ENCODE measurements at regions not wholly inside any gene's neighbourhood (a gene's known extent, or its start where the extent isn't known, plus 50 kb on each side); places are given as distances from the start of the nearest gene placed in this dataset.

DNA sequence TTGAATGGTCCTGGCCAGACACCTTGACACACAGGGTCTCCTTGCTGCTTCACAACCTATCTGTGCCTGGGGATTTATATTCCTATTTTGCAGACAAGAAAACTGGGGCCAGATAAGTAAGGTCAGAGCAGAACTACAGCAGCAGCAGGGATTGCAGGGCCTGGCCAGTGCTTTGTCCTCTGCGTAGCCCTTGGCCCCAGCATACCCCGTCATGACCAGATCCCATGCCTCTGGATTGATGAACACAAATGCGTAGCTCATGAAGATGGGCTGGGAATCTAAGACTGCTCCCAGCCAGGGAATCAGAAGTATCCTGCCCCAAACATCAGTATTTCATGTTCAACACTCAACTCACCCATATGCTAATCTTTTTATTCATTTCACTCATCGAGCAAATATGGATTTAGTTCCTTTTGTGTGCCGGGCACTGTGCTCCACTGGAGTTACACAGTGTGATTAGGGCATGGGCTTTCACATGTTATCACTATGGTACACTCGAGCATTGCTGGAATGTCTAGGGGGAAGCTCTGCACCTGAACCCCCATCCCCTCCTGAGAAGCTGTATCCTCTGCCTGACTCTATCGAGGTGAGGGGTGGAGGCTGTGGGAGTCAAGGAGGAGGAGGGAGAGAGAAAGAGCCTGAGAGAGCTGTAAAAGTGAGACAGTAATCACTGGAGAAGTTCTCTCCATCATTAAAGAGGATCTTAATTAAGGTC lies 143.3 kb downstream of the CYP26B1 start:
- intact Hi-C loops (cut with micrococcal nuclease): no loop called here

DNA sequence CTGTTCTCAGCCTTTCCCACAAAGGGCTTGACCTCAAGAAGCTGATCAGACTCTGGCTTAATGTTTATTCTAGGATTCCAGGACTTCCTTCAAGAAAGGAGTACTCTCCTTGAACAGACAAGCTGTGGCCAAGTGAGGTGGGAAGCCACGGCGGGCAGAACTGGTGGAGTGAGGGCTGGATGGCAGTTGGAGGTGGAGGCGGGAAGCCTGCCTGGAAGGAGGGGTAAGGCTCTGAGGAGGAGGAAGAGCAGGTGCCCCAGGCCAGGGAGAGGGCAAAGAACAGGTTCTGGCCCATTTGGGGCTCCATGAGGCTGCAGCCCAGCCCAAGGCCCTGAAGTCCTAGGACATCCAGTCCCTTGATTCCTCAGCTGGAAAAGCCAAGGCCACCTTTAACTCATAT lies 143.9 kb downstream of the CYP26B1 start:
- intact Hi-C loops (cut with micrococcal nuclease): no loop called here

DNA sequence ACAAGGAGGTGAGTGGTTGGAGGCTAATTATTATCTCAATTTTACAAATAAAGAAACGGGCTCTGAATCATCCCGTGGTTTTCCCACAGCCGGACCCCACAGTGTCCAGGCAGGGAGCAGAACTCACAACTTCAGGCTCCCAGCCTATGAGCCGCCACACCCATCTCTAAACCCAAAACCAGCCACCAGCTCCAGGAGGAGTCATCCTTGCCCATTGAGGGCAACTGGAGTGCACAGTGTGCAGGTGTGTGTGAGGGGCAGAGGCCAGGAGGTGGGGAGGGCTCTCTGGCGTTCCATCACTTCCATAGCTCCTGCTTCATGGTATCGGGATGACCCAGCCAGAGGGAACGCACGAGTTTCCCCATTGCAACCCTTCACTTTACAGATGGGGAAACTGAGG lies 144.5 kb downstream of the CYP26B1 start:
- intact Hi-C loops (cut with micrococcal nuclease): no loop called here

DNA sequence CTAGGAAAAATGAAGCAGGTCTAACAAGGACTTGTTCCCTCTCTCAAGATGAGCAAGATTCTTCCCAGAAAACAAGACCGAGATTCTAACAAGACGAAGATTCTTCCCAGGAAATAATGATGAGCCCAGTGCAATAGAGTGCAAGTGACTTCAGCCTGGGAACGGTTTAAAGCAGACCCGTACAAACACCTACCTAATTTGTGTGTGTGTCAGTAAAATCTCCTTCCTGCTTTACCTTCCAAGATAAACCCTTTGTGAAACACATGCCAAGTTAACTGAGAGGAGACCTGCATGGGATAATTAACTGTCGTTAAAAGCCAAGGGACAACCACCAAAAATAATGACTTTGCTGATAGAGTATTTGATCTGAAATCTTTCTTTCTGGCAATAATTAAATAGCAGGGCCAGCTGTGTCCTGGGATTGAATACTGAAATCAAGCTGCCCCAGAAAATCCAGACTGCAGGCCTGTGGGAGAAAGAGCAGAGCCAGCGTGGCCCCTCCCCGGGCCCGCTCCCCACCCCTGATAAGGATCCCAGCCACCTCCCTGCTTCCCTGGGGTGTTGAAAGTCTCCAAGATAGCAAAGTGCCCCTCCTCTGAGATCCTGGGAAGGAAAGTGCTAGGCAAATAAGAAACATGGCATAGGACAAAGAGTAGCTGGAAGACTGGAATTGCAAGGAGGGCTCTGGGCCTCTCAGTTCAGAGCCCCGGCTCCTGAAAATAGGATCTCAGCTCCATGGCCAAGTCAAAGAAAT lies 145.5 kb downstream of the CYP26B1 start:
- intact Hi-C loops (cut with micrococcal nuclease): no loop called here

DNA sequence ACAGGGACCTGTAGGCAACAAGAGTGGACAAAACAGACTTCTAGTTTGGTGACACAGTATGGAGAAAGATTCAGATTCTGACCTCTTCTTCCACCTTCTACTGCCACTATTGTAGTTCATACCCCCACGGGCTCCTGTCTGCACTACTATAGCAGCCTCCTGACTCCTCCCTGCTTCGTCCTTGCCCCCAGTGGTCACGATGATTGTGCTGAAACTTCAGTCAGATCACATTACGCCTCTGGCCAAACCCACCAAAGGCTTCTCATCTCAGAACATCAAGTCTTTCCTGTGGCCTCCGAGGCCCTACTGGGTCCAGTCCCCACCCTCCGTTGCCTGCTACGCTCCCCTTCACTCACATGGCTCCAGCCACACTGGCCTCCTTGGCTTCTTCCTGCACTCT lies 147.6 kb downstream of the CYP26B1 start:
- intact Hi-C loops (cut with micrococcal nuclease): no loop called here

DNA sequence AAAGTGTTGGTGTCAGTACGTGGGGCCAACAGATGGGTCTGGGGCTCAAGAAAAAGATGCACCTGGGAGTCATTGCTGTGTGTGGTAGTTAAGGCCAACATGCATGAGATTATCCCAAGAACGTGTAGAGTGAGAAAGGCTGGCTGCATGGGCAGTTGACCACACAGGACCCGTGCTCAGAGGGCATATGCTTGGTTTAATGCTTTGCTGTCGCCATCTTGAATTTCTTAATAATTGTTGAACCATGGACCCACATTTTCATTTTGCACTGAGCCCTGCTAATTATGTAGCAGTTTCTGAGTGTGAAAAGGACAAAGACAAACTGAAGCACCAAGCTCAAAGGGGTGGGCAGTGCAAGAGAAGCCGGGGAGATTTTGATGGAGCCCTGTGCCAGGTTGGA lies 148.1 kb downstream of the CYP26B1 start:
- intact Hi-C loops (cut with micrococcal nuclease): no loop called here

DNA sequence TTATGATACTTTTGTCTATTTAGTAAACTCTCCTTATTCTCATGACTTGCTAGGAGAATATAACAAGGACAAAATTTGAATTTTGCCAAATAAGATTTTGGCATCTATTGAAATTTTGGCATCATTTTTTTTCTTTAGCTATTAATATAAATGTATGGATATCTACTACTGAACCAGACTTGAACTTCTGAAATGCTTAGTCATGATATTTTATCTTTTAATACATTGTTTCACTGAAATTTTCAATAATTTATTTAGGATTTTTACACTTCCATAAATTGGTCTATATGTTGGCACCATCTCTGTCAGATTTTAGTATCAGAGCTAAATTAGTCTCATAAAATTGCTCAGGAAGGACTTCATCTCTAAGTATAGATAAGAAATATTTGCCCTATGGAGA lies 149.8 kb downstream of the CYP26B1 start:
- intact Hi-C loops (cut with micrococcal nuclease): no loop called here

DNA sequence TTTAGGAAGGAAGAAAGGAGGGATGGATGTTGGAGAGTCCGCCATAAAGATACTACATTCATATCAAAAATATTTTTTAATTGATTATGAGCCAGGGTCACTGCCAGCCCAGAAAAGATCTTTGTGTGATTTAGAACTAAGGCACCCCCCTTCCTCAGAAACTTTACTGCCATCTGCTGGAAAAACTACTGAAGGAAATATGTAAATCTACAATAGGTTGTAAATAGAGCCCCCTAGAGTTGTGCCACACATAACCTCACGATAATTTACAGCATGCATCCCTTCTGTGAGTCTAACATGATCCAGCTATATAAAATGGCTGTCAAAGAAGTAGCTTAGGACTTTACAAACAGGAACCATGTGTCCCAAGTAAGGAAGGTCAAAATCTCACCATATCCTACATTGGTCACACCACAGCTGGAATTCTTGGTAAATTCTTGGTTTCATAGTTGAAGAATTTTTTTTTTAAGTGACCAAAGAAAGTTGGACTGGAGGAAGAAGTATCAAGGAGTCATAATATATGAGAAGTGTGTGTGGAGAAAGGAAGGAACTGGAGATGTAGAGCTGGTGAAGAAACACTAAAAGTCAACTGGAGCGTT lies 152.5 kb downstream of the CYP26B1 start:
- intact Hi-C loops (cut with micrococcal nuclease): no loop called here

DNA sequence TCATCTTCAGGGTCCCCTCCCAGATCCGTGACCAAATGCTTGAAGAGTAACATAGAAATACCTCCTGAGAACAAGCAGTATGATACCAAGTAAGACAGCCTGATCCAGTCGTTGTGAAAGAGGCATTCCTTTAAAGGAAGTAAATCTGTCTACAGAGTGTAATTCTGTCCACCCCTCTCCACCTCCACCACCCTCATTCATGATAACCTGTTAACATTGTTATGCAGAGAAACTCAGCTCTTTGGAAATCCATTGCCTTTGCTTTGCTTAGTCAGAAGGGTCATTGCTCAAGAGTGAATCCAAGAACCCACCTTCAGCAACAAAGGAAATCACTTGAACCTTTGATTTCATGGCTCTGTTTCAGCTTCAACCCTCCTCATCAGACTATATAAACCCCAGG lies 155.6 kb downstream of the CYP26B1 start:
- intact Hi-C loops (cut with micrococcal nuclease): no loop called here

DNA sequence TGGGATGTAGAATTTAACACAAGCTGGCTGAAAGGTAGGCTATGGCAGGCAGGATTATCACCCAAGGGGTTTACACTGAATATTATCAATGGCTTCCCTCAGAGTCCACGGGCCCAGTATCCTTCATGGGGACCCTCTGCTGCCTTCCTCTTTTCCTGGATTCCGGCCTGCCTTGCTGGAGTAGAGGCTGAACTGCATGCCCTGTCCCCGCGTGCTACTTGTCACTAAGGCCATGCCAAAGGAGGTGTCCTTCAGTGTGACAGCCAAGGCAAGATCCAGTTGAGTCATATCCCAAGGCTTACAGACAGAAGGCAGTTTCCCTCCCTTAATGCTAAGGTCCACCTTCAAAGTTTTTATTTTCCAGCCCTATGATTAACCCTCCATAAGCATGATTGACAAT lies 156.3 kb downstream of the CYP26B1 start:
- intact Hi-C loops (cut with micrococcal nuclease): no loop called here

DNA sequence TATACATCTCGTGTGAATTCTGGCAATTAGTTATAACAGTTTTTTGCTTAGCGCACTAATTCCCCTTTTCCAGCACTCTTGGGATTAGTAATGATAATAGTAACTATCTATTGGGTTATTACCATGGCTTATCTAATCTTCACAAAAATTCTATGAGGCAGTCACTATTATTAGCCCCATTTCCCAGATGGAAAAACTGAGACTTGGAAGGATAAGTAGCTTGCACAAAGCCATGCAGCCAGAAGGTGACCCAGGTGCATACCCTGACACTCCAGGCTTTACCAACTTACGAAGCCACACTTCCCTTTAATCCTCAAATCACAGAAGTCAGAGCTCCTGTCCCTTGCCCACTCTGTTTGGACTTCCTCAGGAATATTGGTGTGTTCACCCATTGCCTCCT lies 156.8 kb downstream of the CYP26B1 start:
- intact Hi-C loops (cut with micrococcal nuclease): no loop called here

DNA sequence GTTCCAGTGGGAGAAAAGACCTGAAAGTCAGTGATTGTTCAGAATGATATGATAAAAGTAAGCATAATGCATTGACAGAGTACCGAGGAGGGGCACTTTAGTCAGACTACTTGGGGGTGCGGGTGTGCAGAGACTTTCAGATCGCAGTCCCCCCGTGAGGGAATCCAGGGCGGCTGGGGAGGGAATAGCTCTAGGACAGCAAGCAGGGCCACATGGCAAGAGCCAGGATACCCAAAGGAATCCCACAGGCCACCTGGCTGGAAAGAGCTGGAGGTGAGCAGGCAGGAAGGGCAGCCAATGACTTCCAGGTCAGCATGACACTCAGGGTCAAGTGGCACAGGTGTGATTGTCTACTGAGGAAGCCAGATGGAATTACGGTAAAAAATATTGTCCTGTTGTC lies 157.5 kb downstream of the CYP26B1 start:
- intact Hi-C loops (cut with micrococcal nuclease): no loop called here

DNA sequence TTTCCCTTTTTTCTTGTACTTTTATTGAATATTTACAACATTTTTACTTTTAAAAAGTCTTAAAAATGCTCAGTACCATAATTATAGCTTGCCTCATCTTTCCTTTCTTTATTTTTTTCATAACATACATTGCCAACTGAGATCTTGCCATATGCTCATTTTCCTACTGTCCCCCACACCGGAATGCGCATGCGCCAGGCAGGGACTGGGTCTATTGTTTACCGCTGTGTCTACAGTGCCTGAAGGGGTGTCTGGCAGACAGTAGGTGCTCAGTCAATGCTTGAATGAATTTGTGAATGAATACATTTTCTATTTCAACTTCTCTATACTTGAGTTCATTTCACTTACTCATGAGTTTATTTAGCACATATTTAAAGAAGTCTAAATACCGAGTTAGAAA lies 158.0 kb downstream of the CYP26B1 start:
- intact Hi-C loops (cut with micrococcal nuclease): no loop called here

DNA sequence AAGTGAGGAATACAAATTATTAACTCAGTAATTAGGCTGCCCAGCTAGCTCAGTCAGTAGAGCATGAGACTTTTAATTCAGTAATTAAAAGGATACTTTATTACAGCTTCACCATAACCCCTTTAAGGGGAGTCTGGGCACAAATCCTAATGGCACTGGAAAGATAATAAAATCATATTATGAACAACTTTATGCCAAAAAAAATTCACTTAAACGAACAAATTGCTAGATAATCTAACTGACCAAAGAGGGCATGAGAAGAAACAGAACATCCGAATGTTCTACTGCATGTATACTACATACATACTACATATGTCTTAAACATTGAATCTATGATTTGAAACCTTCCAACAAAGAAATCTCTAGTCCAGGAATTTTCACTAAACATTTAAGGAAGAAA lies 159.5 kb downstream of the CYP26B1 start:
- intact Hi-C loops (cut with micrococcal nuclease): no loop called here

DNA sequence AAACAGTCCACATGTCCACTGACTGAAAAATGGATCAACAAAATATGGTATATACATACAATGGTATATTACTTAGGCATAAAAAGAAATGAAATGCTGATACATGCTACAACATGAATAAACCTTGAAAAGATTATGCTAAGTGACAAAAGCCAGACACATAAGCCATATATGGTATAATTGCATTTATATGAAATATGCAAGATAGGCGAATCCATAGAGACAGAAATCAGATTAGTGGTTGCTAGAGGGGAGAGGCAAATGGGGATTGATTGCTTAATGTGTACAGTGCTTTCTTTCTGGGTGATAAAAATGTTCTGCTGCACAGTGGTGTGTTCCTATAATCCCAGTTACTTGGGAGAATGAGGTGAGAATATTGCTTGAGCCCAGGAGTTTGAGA lies 171.0 kb downstream of the CYP26B1 start:
- intact Hi-C loops (cut with micrococcal nuclease): no loop called here

DNA sequence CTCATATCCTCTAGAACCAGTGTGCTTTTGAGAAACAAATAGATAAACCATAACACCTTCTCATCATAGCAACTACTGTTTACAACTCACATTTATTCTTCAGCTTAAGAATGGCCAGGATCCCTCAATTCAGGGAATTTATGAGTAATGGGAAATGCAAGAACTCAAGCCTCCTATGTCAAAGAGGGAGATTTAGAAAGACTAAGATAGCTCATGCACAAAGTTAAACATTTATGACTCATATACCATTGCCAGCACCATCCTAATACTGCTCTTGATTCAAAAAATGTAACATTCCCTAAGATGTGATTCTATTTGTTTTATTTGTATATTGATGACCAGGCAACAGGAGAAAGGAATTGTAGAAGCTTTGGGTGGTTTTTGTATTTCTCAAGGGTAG lies 172.8 kb downstream of the CYP26B1 start:
- intact Hi-C loops (cut with micrococcal nuclease): no loop called here

DNA sequence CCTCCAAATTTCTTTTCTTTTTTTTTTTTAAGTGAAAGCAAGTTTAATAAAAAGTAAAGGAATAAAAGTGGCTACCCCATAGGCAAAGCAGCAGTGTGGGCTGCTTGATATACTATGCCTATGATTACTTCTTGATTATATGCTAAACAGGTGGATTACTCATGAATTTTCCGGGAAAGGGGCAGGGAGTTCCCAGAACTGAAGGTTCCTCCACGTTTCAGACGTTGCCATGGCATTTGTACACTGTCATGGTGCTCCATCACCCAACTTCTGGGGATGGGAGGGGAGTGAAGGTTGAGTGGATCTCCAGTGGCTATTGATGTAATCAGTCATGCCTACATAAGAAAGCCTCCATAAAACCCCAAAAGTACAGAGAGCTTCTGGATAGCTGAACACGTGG lies 176.2 kb downstream of the CYP26B1 start:
- intact Hi-C loops (cut with micrococcal nuclease): no loop called here

DNA sequence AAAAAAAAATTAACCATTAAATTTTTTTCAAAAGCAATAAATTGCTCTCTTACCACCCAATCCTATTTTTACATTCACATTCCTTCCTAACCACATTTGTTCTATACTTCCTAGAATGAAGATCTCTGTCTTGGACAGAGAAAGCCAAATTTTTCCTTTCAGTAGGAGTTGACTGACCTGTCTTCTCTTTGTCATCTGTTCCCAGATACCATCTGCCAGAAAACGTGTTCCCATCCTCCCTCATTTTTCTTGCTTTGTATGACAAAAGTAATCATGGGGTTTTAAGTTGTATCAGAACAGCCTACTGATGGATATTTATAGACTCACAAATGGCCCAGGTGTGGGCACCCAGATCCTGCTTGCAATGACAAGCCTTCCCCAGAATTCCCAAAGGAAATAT lies 182.1 kb downstream of the CYP26B1 start:
- intact Hi-C loops (cut with micrococcal nuclease): no loop called here

DNA sequence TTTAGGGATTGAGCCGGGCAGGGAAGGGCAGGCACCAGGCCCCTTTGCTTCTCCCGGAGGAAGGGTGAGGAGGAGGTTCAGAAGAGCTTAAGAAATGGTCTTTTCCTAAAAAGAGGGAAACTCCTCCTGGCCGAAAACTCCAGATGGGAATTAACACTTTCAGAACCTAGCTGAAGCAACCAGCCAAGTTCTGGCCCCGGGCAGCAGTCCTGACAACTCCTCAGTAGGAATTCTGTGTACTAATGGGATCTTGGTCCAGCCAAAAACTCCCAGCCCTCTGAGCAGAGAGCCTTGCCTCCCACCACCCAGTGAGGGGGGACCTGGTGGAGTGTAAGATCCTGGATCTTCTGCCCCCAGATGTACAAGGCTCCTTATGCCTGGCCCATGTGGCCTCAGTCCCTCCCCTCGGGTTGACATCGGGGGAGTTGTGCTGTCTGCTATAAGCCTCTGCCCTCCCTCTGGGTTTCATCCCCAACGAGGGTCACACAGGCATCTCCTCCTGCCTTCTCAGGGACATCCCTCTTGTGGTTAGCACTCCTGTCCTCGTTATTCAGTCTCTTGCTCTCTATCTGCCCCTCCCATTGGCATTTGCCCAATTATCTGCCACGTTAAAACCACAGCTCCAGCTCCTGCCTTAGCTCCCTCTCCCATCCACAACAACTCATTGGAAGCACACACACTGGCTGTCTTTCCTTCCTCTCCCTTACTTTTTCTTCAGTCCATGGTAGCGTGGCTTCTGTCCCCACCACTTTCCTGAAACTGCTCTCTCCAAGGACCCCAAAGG lies 184.6 kb downstream of the CYP26B1 start:
- intact Hi-C loops (cut with micrococcal nuclease): no loop called here

DNA sequence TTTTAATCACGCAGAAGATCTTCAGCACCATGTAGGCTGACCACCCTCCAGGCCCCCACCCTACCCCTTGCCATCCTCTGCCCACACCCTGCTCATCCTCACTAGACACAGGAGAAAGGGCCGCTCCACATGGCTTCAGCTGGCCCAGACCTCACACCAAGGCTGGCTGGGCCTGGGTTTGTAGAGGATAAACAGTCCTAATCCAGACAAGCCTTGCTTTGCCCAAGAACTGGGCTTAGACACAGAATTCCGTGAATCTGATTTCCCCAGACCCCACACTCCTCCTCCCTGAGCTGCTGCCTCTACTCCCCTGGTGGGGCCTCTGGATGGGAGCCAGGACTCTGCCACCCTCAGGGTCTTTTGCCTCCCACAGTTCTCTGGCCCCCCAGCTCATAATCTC lies 185.3 kb downstream of the CYP26B1 start:
- intact Hi-C loops (cut with micrococcal nuclease): no loop called here

DNA sequence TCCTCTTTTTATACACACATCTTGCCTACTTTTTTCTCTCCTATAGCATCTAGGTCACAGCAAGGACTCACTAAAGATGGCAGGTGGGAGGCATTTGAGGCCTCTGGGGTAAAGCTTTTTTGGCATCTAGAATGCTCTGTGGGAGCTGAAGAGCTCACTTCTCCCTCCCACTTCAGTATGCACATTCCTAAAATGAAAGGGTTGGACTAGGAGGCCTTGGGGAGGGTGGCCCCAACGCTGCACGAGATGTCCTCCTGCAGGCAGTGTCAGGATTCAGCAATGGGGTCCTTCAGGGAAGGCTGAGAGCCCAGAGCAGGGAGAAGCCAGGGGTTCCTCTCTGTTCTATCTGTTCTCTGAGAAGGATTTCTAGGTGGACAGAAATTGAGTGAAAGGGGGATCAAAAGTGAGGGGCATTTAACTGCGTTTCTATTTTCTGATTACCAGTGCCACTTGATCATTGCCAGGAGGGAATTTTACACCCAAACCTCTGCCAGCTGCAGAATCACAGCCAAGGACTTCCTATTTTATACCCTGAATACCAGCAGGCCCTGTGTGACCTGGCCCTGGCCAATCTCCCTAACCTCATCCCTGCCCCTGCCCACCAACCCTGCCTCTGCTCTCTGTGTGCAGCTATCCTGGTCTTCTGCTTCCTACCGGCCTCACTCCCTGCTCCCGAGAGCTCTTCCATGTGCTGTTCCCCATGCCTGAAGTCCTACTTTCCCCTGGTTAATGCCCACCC lies 186.2 kb downstream of the CYP26B1 start:
- intact Hi-C loops (cut with micrococcal nuclease): no loop called here
